Heart left ventricle (tissue), 13 donors: ENCODE measurements at regions not wholly inside any gene's neighbourhood (a gene's known extent, or its start where the extent isn't known, plus 50 kb on each side); places are given as distances from the start of the nearest gene placed in this dataset.

Source experiments
- POLR2A ChIP-seq, 2 donors: fragments of 450-650 bp; IDR thresholded peaks; one replicate each; pipeline ENCODE4 v1.6.1; 2017; ENCODE audit warnings: antibody characterized with exemption in 2 of 2, mild to moderate bottlenecking in 2 of 2, moderate library complexity in 2 of 2
- TF ChIP-seq, protein P1 (sequence below), 12 donors: fragments of 200-600 bp; sonication (generic) in 4 of 12; IDR thresholded peaks; one replicate each; pipeline versions ENCODE4 v1.5.0 to v1.8.0; 2018 to 2022; ENCODE audit warnings: antibody characterized with exemption in 12 of 12, mild to moderate bottlenecking in 5 of 12
- donor health status: ischemic (EF 13 %, LVEDD 7.1; RV severe dilation, severe dysfunction).
- donor health status: DM: no; HTN: yes; CAD: no.
- donor health status: DM: no; HTN: no; CAD: no.
- donor health status: ischemic (EF 25% LVEDD 6.9; RV normal size, moderate dysfunction).
- donor health status: ischemic (EF 25% LVEDD 5.7; RV mildly dilated, moderate dysfunction).
- donor health status: ischemic (EF 35%, LVEDD 5.7; RV mildly dilated, moderate dysfunction).
- donor health status: nonischemic (EF 11% LVEDD 7.7; RV severe dilation, severe dysfunction).
- donor health status: DM: yes; HTN: yes; CAD: no.
- donor health status: PGD.
- donor health status: ischemic (EF 29% LVEDD 5.4; RV normal size, mild dysfunction).
- donor health status: nonischemic (EF 23%, LVEDD 6.1; RV moderate dilation, normal function).

DNA sequence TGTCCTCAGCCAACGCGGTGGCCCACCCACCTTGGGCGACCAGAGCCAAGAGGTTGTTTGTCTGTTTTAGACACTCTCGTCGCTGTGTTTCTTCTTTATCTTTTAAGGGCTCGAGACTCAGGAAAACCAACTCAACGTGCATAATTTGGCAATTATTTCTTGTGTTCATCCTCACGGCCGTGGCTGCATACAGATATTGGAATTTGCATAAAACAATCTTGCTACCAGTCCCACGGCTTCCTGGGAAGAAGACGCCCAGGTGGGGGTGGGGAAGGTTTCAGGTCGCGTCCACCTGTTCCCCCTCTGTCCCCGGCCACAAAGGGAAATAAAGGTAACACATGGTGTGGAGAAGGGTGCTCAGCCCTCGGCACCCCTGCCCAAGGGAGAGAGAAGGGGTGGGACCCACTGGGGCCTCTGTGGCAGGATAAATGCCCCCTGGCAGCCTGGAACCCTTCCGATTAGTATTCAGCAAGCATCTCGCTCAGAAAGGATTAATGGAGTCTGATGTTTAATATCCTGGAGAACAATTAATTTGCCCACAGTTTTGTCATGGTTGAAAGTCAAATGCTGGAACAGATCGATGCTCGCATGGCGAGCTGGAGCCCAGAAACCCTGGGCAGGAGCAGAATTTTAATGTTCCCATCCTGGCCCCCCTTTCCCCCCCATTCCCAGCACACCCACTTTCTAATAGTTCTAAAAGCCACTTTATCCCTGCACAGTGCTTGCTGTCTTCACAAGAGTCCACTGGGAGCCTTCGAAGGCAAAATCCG lies 359.7 kb downstream of the MN1 start:
- TF ChIP-seq, protein P1, sequence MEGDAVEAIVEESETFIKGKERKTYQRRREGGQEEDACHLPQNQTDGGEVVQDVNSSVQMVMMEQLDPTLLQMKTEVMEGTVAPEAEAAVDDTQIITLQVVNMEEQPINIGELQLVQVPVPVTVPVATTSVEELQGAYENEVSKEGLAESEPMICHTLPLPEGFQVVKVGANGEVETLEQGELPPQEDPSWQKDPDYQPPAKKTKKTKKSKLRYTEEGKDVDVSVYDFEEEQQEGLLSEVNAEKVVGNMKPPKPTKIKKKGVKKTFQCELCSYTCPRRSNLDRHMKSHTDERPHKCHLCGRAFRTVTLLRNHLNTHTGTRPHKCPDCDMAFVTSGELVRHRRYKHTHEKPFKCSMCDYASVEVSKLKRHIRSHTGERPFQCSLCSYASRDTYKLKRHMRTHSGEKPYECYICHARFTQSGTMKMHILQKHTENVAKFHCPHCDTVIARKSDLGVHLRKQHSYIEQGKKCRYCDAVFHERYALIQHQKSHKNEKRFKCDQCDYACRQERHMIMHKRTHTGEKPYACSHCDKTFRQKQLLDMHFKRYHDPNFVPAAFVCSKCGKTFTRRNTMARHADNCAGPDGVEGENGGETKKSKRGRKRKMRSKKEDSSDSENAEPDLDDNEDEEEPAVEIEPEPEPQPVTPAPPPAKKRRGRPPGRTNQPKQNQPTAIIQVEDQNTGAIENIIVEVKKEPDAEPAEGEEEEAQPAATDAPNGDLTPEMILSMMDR (IDR thresholded peaks at IDR 0.05) = no peak
- no peak for TF ChIP-seq POLR2A (IDR thresholded peaks at IDR 0.05)
